Right lobe of liver (tissue), 6 donors: ENCODE measurements at regions not wholly inside any gene's neighbourhood (a gene's known extent, or its start where the extent isn't known, plus 50 kb on each side); places are given as distances from the start of the nearest gene placed in this dataset.
A peak's percentile ranks its signal among the peaks of the same experiment; 100 is the strongest.

Experiments
- ATAC-seq, 4 donors: fragments of 200-7000 bp; cut with Tn5 transposase; one replicate each; pipeline ENCODE4 v1.9.1; 2020; ENCODE audit warnings: mild to moderate bottlenecking in 4 of 4, moderate library complexity in 4 of 4
- DNase-seq, 3 donors: peaks; one replicate each; pipeline ENCODE4 v3.0.0-alpha.2; 2020
- H3K27ac ChIP-seq, 3 donors: fragments of 200-600 bp; one replicate each; pipeline ENCODE4 v1.8.0; 2022
- H3K27me3 ChIP-seq, 2 donors: fragments of 200-600 bp; one replicate each; pipeline ENCODE4 v1.8.0; 2022
- H3K36me3 ChIP-seq, 4 donors: fragments of 200-600 bp; sonication (generic) in 1 of 4; one replicate each; pipeline versions ENCODE4 v1.5.1 to v1.8.0; 2017 to 2022; ENCODE audit warnings: control low read depth in 1 of 4
- H3K4me1 ChIP-seq, 4 donors: fragments of 200-600 bp; sonication (generic) in 1 of 4; one replicate each; pipeline versions ENCODE4 v1.5.1 to v1.8.0; 2017 to 2022; ENCODE audit warnings: control low read depth in 1 of 4
- H3K4me3 ChIP-seq, 3 donors: fragments of 200-600 bp; one replicate each; pipeline ENCODE4 v1.8.0; 2022
- H3K9me3 ChIP-seq, 4 donors: fragments of 200-600 bp; sonication (generic) in 1 of 4; one replicate each; pipeline versions ENCODE4 v1.5.1 to v1.8.0; 2017 to 2022; ENCODE audit warnings: control low read depth in 1 of 4
- POLR2A ChIP-seq: fragments of 450-650 bp; IDR thresholded peaks from one replicate; pipeline ENCODE4 v1.6.1; 2017; ENCODE audit warnings: antibody characterized with exemption, mild to moderate bottlenecking
- WGBS: methylation state at CpG from one replicate; pipeline ENCODE4 v1.1.6; 2018; ENCODE audit warnings: low coverage, low lambda C conversion rate; ENCODE audit not compliant: insufficient coverage; ENCODE audit errors: missing lambda C conversion rate; 5-methylcytosine and 5-hydroxymethylcytosine counted together
- intact Hi-C, 2 donors: fragments of 100-400 bp; cut with DNase I; formaldehyde crosslinking; loops; one replicate each; pipeline versions ENCODE4 v1.11.2 to v1.14.1; 2022
- TF ChIP-seq, protein P1 (sequence below), 4 donors: fragments of 200-600 bp in 3 of 4; fragments of 450-650 bp in 1 of 4; IDR thresholded peaks; one replicate each; pipeline versions ENCODE4 v1.5.1 to v1.8.0; 2016 to 2022; ENCODE audit warnings: antibody characterized with exemption in 4 of 4, mild to moderate bottlenecking in 2 of 4
- donor health status: DM: no; HTN: yes; CAD: no.
- donor health status: DM: no; HTN: no; CAD: no.
- donor health status: DM: no; HTN: no; CAD: no.
- donor health status: DM: no; HTN: yes; CAD: no.
- donor health status: DM: no; HTN: yes; CAD: no.

DNA sequence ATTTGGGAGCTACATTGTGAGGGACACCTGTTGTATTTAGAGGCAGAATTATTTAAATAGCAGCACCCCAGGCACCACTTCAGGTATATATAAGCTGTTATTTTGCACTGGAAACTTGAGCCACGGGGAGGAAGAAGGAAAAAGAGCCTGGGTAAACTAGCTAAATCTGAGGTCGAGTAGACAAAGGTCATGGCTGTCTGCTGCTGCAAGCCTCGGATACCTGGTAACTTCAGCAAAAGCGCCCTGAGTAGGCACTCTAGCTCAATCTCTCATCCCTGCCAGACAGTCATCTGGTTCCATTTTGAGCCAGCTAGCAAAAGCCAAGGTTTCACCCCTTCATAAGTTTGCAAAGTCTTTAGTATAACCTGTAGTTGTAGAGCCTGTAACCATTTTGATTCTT, 101.9 kb upstream of the ZNF644 start:
- peak overlapping the region in 1 of 3 donors; percentile 75 for H3K27ac ChIP-seq
- WGBS = 42% methylated on average over 4 of the region's 4 CpGs
- intact Hi-C loops = no loop called here
- no peak overlapping the region for H3K4me3 ChIP-seq
- DNase-seq (no peak), ATAC-seq (no peak)
- no peaks in the 10 kb centered on the region for H3K9me3 ChIP-seq
- no peaks in the 10 kb centered on the region for H3K36me3 ChIP-seq
- TF ChIP-seq POLR2A = no peak
- TF ChIP-seq, protein P1, sequence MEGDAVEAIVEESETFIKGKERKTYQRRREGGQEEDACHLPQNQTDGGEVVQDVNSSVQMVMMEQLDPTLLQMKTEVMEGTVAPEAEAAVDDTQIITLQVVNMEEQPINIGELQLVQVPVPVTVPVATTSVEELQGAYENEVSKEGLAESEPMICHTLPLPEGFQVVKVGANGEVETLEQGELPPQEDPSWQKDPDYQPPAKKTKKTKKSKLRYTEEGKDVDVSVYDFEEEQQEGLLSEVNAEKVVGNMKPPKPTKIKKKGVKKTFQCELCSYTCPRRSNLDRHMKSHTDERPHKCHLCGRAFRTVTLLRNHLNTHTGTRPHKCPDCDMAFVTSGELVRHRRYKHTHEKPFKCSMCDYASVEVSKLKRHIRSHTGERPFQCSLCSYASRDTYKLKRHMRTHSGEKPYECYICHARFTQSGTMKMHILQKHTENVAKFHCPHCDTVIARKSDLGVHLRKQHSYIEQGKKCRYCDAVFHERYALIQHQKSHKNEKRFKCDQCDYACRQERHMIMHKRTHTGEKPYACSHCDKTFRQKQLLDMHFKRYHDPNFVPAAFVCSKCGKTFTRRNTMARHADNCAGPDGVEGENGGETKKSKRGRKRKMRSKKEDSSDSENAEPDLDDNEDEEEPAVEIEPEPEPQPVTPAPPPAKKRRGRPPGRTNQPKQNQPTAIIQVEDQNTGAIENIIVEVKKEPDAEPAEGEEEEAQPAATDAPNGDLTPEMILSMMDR (IDR thresholded peaks at IDR 0.05) = no peak
- H3K4me1 ChIP-seq = peaks cover 0 to 44% (median 9%) of the 10 kb centered on the region in 4 donors
- H3K27me3 ChIP-seq = no peaks in the 10 kb centered on the region

DNA sequence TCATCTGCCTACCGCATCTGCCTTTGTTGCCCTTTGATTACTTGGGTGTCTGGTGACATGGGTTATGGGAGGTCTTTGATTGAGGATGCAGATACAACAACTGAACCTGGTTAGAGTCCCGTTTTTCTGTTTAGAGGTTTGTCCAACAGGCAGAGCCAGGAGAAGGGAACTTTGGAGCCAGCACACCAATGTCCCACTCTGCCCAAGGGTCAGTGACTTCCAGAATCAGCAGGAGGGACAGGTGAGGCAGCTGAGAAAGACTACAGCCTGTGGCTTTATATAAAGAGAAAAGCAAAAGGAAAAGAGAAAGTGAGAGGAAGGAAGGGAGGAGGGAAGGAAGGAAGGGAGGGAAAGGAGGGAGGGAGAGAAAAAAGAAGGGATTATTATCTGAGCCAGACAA, 101.5 kb upstream of the ZNF644 start:
- Histone ChIP-seq H3K4me3 (no peak overlapping the region), H3K9me3 (no peaks in the 10 kb centered on the region), H3K36me3 (no peaks in the 10 kb centered on the region), H3K27me3 (no peaks in the 10 kb centered on the region), H3K4me1 (peaks cover 0 to 41% (median 9%) of the 10 kb centered on the region in 4 donors), H3K27ac (peak overlapping the region in 1 of 3 donors; percentile 75)
- TF ChIP-seq, protein P1 (IDR thresholded peaks at IDR 0.05) = no peak
- TF ChIP-seq POLR2A = no peak
- peak; percentile 24 to 74 (median 71) for DNase-seq
- ATAC-seq = peak; percentile 22 to 71 (median 65)
- WGBS = 0% methylated on average over 2 of the region's 2 CpGs
- intact Hi-C loops = no loop called here

DNA sequence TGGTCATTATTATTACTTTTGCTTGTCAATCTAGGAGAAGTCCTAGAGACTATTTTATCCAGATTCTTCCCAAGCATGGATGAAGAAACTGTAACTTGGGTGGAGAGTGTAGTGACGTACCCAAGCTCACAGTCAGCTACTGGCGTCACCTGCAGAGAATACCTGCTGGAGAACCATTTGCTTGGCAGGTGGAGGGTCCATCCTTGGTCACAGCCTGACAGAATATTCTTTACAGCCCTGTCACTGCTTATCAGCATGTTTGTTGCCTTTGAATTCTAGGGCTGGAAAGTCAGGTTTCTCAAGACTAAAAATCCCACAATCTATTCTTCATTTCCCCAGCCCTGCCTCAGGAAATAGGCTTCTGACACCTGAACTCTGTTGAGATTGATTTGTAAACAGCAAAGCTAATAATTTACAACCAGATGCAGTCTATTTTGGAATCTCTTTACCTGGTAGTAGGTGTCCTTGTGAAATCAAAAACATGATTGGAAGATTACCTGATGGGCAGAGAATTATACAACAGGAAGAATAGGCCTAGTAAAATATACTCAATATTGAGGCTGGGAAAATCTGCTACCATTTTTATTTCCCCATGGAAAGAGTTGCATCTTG, 100.4 kb upstream of the ZNF644 start:
- ATAC-seq (peak; percentile 56 to 64 (median 60)), DNase-seq (no peak)
- Histone ChIP-seq H3K9me3 (no peaks in the 10 kb centered on the region), H3K36me3 (no peaks in the 10 kb centered on the region), H3K27me3 (no peaks in the 10 kb centered on the region), H3K4me1 (peaks cover 0 to 41% (median 9%) of the 10 kb centered on the region in 4 donors), H3K27ac (peak overlapping the region in 2 of 3 donors; percentile 23 to 75), H3K4me3 (no peak overlapping the region)
- WGBS = 42% methylated on average over 2 of the region's 2 CpGs
- no peak for TF ChIP-seq POLR2A
- TF ChIP-seq, protein P1 (IDR thresholded peaks at IDR 0.05) = no peak
- intact Hi-C loops = no loop called here

DNA sequence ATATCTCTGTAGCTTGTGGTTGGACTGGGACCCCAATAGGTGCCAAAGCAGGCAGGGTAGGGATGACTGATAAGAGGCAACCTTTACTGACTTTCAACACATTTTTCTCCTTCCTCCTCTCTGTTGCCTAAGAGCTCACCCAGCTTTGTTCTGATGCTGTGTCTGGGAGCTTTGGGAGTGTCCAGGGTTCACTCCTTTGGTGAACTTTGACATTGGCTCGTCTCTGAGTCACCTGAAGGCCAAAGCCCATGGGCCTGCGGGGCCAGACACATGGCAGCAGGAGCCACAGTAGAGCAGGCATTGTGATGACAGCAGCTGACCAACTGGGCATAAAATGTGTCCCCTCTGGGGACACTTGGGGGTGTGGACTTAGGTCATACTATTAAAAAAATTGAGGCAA, 99.5 kb upstream of the ZNF644 start:
- intact Hi-C loops = no loop called here
- Histone ChIP-seq H3K4me3 (no peak overlapping the region), H3K36me3 (no peaks in the 10 kb centered on the region), H3K9me3 (no peaks in the 10 kb centered on the region), H3K27ac (peak overlapping the region in 1 of 3 donors; percentile 75), H3K27me3 (no peaks in the 10 kb centered on the region), H3K4me1 (peaks cover 0 to 41% (median 9%) of the 10 kb centered on the region in 4 donors)
- TF ChIP-seq POLR2A = no peak
- 22% methylated on average over 2 of the region's 2 CpGs for WGBS
- DNase-seq = peak; percentile 62 to 81 (median 71)
- ATAC-seq = peak; percentile 80 to 90 (median 86)

DNA sequence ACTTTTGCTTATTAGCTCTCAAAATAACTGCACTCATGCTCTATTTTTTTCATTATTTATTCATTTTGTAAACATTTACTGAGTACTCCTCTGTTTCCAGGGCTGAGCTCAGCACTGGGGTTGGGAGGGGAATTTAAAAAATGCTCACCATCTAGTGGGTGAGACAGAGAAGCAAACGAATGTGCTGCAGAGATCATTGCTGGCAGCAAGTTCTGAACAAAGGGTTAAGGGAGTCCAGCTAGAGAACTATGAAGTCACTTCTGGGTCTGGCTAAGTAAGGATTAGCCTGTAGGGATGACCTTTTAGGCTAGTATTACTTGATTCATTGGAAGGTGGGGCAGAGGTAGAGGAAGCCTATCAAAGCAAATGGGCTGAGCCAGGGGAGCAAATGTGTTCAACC, 99.1 kb upstream of the ZNF644 start:
- H3K9me3 ChIP-seq = no peaks in the 10 kb centered on the region
- peak overlapping the region in 1 of 3 donors; percentile 75 for H3K27ac ChIP-seq
- H3K4me1 ChIP-seq = peaks cover 0 to 41% (median 9%) of the 10 kb centered on the region in 4 donors
- DNase-seq (no peak), ATAC-seq (peak in 1 of 4 donors; percentile 20)
- no peaks in the 10 kb centered on the region for H3K36me3 ChIP-seq
- TF ChIP-seq, protein P1 (IDR thresholded peaks at IDR 0.05) = no peak
- TF ChIP-seq POLR2A = no peak
- no peak overlapping the region for H3K4me3 ChIP-seq
- H3K27me3 ChIP-seq = no peaks in the 10 kb centered on the region
- intact Hi-C loops = no loop called here
- WGBS = 28% methylated on average over 1 of the region's 1 CpG
